GM21619 (cell line): ENCODE measurements at regions not wholly inside any gene's neighbourhood (a gene's known extent, or its start where the extent isn't known, plus 50 kb on each side); places are given as distances from the start of the nearest gene placed in this dataset.
"Not testable (repeated sequence)": the region's sequence is repeated elsewhere in the genome, so short reads cannot be mapped to it uniquely, and the experiment has no call there.

Experiments used
- ATAC-seq: cut with Tn5 transposase; IDR thresholded peaks from one replicate; pipeline ENCODE4 v1.9.1; 2021; ENCODE audit not compliant: unreplicated experiment

- ATAC-seq = no peak
Observed at GRCh38 chr2:7866825-7867224, 815.0 kb upstream of the ID2 start.

DNA sequence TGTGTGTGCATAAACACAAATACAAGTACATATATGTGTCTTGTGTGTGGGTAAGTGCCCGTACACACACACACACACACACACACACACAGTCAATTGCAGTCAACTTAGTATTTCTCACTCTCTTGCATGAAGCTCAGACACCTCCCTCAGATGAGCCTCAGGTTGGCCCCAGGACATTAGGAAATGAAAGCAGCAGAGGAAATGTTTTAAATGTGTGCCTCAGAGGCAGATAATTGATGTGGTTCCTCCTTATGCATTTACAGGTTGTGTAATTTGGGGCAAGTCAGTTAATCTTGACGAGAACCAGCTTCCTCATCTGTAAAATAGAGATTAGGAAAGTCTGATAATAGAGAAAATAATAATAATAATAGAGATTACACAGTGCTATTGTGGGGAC, 814.0 kb upstream of the ID2 start:
- no peak for ATAC-seq

DNA sequence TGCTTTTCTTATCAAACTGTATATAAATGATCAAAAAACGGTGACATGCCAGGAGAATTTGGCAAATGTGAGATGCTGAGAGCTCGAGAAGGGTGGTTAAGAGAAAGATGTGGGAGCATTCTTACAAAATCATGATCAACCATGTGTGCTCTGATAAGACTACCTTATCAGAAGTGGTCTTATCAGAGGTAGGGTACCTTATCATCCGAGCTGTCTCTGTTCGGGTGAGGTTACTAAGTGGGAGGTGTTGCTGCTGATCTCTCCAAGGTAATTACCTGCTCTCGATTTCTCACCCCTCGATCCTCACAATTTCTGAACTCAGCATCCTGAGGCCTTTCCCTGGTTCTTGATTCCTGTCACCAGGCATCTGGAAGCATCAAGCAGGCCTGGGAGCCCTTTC, 813.0 kb upstream of the ID2 start:
- ATAC-seq = no peak

DNA sequence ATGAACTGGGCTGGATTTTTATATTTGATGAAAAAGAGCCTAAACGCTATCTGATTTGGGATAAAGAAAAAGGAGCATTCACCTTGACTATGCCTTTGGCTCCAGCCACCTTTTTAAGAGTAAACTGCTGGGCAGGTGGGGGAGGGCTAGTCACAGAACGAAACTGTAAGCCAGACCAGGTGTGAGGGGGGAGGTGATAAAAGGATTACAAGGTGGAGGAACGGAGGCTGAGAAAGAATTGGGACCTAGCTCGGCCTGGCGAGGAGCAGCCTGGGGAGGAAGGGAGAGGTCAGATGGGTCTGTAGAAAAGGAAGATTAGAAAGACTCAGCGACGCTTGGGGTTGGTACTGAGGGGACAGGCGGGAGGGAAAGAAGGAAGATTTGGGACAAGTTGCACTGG, 805.4 kb upstream of the ID2 start:
- ATAC-seq = not testable (repeated sequence)

GRCh38 chr2:7878266-7878665, 803.6 kb upstream of the ID2 start:
- ATAC-seq = not testable (repeated sequence)

DNA sequence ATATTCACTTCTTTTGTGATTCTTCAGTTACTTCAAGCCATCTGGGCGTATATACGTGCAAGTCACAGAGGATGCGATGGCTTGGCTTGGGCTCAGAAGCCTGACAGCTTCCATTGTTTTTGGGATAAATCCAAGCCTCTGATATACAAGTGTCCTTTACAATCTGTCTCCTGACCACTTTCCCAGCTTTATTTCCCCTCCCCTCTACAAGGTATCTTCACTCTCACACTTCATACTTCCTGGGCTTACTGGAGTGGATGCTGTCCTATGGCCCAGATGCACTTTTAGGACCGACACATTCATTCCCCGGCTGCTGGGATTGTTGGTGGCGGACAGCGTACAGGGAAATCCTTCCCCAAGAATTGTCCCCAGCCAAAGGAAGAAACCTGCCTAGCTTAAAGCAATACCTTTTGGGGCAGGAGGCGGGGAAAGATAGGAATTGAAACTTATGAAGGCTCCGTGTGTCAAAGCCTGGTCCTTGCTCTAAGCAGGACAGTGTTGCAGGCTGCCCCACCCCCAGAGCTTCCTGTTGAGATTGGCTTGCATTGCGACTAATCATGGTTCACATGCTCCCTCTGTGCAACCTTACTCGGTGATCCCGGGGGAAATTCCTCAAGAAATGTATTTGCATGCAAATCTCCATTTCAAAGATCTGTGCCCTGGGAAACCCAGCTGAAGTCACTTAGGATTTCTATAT, 802.9 kb upstream of the ID2 start:
- no peak for ATAC-seq

DNA sequence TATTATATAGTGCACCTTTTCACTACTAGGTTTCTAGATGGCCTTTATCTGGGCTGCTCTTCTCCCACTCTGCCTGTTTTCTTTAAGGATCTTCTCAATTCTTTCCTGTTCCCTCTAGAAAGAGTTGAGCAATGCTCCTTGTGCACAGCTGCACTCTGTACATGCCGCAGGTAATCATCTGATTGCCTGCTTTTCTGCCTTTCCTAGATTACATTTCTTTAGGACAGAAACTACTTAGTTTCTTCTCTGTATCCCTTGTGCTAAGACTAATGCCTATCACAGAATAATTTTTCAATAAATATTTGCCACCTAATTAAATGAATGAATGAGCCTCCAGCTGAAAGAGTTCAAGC, 802.4 kb upstream of the ID2 start:
- no peak for ATAC-seq

GRCh38 chr2:7880126-7880525, 801.7 kb upstream of the ID2 start:
- no peak for ATAC-seq

DNA sequence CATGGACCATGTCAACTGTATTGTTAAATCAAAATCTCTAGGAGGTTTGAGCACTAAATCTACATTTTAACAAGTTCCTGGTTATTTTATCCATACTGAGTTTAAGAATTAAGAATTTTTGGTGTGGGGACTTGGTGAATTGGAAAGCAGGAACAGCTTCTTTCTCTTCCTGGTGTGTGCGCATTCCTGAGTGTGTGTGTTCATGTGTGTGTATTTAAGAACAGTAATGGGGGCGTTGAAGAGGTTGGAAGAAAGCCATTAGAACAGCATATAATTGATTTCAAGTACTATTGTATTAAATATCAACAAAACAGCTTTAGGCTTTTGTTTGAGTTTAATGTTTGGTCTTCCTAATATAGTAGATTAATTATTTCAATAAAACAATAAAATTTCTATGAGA, 801.3 kb upstream of the ID2 start:
- ATAC-seq = no peak

GRCh38 chr2:7881063-7881462, 800.8 kb upstream of the ID2 start:
- ATAC-seq = no peak

DNA sequence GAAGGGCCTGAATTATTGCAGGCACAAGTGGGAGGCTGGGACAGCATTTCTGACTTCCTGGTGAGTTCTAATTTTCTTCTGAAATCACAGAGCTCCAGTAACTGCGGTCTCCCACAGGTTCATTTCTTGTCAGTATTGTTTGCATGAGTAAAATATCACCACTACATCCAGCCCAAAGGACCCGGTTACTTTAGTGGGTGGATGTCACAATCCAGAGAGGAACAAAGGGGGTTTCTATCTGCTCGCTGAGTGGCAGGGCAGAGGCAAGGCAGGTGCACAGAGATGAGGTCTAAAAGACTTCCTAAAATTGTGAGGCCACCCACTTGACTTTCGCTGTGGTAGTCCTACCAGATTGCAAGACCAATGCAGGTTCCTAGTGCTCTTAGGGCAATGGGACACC, 800.4 kb upstream of the ID2 start:
- ATAC-seq = no peak

DNA sequence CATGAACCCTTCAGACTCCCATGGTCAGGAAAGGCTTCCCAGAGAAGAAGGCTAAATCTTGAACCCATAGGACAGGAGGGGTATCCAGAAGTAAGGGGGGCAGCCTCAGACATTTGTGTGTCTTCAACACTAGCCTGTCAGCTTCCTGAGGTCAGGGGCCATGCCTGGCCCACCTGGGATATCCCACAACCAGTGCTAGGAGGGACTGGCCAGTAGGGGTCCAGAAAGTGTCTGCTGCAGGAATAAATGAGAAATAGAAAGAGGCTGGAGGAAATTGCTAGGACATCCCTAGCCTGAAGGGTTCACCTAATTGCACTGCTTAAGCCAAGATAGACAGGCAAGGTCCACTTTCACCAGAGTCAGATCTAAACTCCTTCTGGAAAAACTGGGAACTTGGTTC, 799.6 kb upstream of the ID2 start:
- no peak for ATAC-seq

GRCh38 chr2:7884338-7884737, 797.5 kb upstream of the ID2 start:
- ATAC-seq = no peak

DNA sequence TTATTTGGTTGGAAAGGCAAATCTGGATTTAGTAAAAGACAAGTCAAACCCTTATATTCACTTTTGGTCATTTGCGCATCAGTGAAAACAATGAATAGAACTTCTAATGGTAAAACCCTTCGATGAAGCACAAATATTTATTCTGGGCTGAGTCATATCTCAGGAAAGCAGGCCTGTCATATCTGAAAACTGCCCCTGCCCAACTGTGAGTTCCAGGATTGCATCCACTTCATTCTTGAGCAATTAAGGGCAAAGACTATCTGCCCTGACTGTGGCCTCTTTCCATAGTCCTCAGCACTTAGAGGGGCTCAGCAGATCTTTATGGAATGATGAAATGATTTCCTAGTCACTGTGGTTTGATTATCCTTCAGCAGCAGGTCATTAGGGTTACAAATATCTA, 795.2 kb upstream of the ID2 start:
- no peak for ATAC-seq

- ATAC-seq = no peak
Observed at GRCh38 chr2:7887441-7887840, 794.4 kb upstream of the ID2 start.

DNA sequence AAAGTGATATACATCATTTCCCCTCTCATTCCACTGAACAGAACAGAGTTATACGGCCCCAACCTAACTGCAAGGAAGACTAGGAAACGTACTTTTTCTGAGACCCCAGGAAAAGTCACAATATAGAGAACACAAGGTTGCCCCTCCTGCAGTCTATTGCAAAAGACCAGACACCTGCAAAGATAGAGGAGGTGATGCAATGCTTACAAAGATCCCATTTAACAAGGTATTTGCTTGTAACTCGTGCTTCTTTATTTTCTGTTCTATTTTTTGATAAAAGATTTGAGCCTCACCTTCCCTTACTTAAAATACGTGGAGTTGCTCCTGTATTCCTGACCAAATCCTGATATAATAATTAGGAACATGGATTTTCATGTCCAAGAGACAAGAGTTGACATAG, 793.0 kb upstream of the ID2 start:
- no peak for ATAC-seq

DNA sequence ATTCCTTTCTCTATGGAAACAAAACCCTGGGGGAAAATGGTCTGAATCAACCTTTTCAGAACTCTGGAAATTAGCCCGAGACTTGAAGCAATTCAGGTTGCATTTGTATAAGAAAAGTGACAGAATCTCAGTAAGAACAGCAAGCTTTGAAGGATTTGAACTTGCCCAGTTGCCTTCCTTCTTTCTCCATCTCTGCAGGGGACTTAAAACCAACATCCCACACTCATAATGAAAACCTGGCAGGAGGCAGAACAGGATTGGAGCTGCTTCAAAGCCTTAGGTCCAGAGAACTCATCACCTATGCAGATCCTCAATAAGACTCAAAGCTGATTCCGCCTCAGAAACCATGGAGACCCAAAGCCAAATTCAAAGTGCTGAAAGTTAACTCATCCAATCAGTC, 790.5 kb upstream of the ID2 start:
- ATAC-seq = no peak

DNA sequence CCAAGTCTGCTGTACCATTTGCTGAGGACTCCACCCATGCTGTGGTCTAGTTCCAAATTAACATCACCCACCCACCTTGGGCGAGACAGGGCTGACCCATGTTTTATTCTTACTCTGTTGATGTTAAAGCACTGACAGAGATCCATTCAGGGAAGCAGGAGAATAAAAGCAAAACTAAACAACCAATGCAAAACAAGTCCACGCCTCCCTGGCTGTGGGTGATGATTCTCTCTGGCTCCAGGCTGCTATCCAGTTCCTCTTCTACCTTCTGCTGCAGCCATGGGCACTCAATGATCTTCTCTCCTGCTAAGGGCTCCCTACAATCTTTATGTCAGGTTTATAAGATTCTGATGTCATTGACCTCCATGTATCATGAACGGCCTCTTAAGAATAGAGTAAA, 786.6 kb upstream of the ID2 start:
- ATAC-seq = no peak

- ATAC-seq = no peak
Observed at GRCh38 chr2:7896940-7897487, 784.8 kb upstream of the ID2 start.

DNA sequence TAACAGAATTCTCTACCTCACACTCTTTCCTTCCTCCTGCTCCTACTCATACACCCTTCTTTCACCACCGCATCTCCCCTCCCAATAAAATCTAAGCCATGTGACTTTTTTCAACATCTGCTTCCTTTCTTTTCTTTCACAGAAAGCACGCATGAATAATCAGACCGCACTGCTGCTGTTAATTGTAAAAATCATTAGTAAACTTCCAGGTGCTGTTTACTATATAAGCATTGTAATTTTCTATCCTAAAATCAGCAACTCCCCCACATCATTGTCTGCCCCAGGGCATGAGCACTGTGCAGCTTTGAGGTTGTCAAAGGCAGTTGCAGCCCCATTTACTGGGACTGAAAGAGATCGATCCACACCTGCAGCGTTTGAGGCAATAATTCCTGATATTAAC, 782.6 kb upstream of the ID2 start:
- no peak for ATAC-seq

- ATAC-seq = no peak
Observed at GRCh38 chr2:7899923-7900322, 781.9 kb upstream of the ID2 start.

DNA sequence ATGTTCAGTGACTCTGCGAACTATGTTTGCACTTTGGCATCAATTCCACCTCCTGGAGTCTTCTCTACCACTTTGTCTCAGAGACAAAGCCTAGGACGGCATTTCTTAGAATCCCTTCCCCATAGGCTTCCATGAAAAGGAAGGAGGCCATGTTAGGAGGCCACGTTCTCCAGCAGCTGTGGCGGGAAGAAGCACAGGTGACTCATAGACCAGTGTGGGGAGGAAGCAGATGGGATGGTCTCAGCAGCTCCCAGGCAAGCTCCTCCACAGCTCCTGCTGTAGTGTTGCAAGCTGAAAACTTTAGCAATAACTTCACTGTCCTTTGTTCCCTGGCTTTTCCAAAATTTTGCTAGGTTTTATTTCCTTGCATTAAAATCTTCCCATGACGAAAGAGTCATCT, 781.3 kb upstream of the ID2 start:
- ATAC-seq = no peak

- no peak for ATAC-seq
Observed at GRCh38 chr2:7902251-7902765, 779.5 kb upstream of the ID2 start.
